Dermis blood vessel endothelial cell (primary cell): ENCODE measurements at regions not wholly inside any gene's neighbourhood (a gene's known extent, or its start where the extent isn't known, plus 50 kb on each side); places are given as distances from the start of the nearest gene placed in this dataset.
A peak's percentile ranks its signal among the peaks of the same experiment; 100 is the strongest.
"Not testable (repeated sequence)": the region's sequence is repeated elsewhere in the genome, so short reads cannot be mapped to it uniquely, and the experiment has no call there.

Experiments
- DNase-seq: peaks from one replicate; pipeline ENCODE4 v3.0.0; 2010

GRCh38 chr20:41783423-41784208 lies 165.4 kb upstream of the CHD6 start:
- no peak for DNase-seq

GRCh38 chr20:41782730-41783406 lies 164.7 kb upstream of the CHD6 start:
- no peak for DNase-seq

GRCh38 chr20:41782255-41782654 lies 164.1 kb upstream of the CHD6 start:
- DNase-seq, result no peak

- no peak for DNase-seq
These were observed 158.2 kb upstream of the CHD6 start for GRCh38 chr20:41776421-41776820.

GRCh38 chr20:41774291-41774690 lies 156.1 kb upstream of the CHD6 start:
- no peak for DNase-seq

- no peak for DNase-seq
These were observed 152.8 kb upstream of the CHD6 start for GRCh38 chr20:41770965-41771364.

- no peak for DNase-seq
These were observed 152.2 kb upstream of the CHD6 start for GRCh38 chr20:41770427-41770826.

- no peak for DNase-seq
These were observed 151.4 kb upstream of the CHD6 start for GRCh38 chr20:41769592-41770018.

- no peak for DNase-seq
These were observed 132.0 kb upstream of the CHD6 start for GRCh38 chr20:41750137-41750536.

- no peak for DNase-seq
These were observed 130.8 kb upstream of the CHD6 start for GRCh38 chr20:41748756-41749582.

- DNase-seq, result no peak
These were observed 129.9 kb upstream of the CHD6 start for GRCh38 chr20:41748051-41748450.

GRCh38 chr20:41747226-41747625 lies 129.0 kb upstream of the CHD6 start:
- DNase-seq, result no peak

GRCh38 chr20:41746635-41747034 lies 128.5 kb upstream of the CHD6 start:
- DNase-seq, result no peak

GRCh38 chr20:41738604-41739206 lies 120.5 kb upstream of the CHD6 start:
- peak; percentile 68 for DNase-seq

- DNase-seq, result no peak
These were observed 117.8 kb upstream of the CHD6 start for GRCh38 chr20:41735949-41736348.

- peak; percentile 67 for DNase-seq
These were observed 116.3 kb upstream of the CHD6 start for GRCh38 chr20:41734506-41734945.

- DNase-seq, result no peak
These were observed 115.0 kb upstream of the CHD6 start for GRCh38 chr20:41733151-41733550.

GRCh38 chr20:41731198-41731597 lies 113.0 kb upstream of the CHD6 start:
- not testable (repeated sequence) for DNase-seq

GRCh38 chr20:41727681-41728080 lies 109.5 kb upstream of the CHD6 start:
- not testable (repeated sequence) for DNase-seq

GRCh38 chr20:41726727-41727126 lies 108.5 kb upstream of the CHD6 start:
- no peak for DNase-seq

GRCh38 chr20:41719151-41719550 lies 101.0 kb upstream of the CHD6 start:
- DNase-seq, result no peak

GRCh38 chr20:41717483-41717882 lies 99.3 kb upstream of the CHD6 start:
- DNase-seq, result no peak

GRCh38 chr20:41716911-41717310 lies 98.7 kb upstream of the CHD6 start:
- DNase-seq, result no peak
